Activated gamma-delta T cell treated with anti-CD3 and anti-CD28 coated beads, Interleukin-2, amount 50 U/mL, for 16 hours (primary cell): ENCODE measurements at regions not wholly inside any gene's neighbourhood (a gene's known extent, or its start where the extent isn't known, plus 50 kb on each side); places are given as distances from the start of the nearest gene placed in this dataset.

Source experiments
- DNase-seq: peaks from one replicate; pipeline ENCODE4 v3.0.0-alpha.2; 2020; ENCODE audit warnings: low read depth

DNA sequence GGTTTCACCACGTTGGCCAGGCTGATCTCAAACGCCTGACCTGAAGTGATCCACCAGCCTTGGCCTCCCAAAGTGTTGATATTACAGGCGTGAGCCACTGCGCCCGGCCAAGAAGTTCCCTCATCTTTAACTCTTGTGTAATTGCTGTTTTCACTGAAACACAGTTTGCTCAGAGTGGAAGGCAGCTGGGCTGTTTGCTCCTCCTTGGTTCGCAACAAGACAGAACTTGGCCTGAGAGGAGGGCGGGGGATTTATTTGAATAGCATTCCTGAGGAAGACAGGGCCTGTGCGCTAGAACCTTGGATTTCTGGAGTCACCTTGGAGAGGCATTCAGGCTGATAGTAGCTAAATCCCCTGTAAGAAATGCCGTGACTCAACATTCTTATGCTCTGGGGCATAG is 226.7 kb upstream of the MCTP2 start:
- DNase-seq = no peak

DNA sequence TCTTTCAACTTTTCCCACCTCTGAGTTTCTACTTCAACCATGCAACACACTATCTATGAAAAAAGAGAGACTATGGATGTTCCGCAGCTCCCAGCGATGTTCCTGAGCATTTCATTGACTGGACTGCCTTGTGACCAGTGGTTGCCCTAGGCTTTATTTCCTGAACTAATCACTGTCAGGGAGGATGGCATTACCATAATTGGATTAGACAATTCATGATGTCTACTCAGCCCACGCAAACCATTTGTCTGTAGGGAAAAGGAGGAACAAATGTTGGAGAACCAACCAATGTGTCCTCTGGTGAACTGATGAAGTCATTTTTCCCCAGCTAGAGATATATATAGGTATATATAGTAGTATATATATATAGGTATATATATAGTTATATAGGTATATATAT is 229.3 kb upstream of the MCTP2 start:
- no peak for DNase-seq

DNA sequence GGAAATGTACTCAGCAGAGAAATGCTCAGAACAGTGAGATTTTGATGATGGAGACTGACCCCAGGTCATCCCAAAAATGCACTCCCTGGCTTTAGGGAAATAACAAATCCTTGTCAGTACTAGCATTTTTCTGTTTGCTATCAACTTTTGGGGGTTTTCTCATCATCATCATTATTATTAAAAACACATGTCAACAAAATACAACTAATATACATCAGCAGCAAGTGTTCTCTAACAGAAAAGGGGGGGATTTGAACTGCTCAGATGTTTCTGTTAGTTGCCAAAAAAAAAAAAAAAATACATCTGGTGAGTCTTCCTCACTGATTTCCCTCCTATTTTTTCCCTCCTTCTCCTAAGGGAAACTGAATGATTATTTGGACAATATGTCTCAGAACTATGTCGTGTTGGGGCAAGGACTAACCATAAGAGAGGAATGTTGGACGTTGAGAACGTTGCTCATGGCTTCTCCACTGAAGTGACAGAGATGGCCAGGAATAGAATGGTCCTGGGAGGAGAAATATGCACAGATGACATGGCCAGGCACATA is 230.0 kb upstream of the MCTP2 start:
- no peak for DNase-seq

- no peak for DNase-seq
Measured at GRCh38 chr15:94000606-94001005, 230.8 kb upstream of the MCTP2 start.

- no peak for DNase-seq
Measured at GRCh38 chr15:93997071-93997658, 234.2 kb upstream of the MCTP2 start.

DNA sequence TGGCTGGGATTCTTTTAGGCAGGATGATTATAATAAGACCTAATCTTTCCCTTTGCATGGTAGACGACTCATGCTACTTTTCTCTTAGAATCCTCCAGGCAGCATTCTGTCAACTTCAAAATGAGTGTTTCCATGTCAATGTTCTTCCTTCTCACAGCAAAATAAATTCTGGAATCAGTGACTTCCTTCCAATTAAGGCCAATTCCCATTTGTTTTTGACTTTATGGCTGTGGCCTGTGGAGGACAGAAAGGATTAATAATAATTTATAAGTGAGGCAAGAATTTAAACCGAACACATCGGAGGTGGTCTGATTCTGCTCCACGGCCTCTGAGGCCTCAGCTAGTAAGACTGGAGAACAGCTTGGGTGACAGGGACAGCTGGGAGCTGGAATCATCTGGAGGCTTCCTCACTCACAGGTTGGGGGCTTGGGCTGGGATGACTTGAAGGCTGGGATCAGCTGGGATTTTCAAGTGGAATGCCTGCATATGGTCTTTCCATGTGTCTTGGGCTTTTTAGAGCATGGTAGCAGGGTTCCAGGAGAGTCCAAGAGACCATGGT is 241.8 kb upstream of the MCTP2 start:
- DNase-seq = no peak

- peak; percentile 0 for DNase-seq
Measured at GRCh38 chr15:93987068-93987467, 244.3 kb upstream of the MCTP2 start.

- DNase-seq = no peak
Measured at GRCh38 chr15:93986400-93986984, 244.9 kb upstream of the MCTP2 start.

- DNase-seq = no peak
Measured at GRCh38 chr15:93985925-93986324, 245.4 kb upstream of the MCTP2 start.

- no peak for DNase-seq
Measured at GRCh38 chr15:93985176-93985575, 246.2 kb upstream of the MCTP2 start.

GRCh38 chr15:93983526-93983925 is 247.8 kb upstream of the MCTP2 start:
- no peak for DNase-seq

- no peak for DNase-seq
Measured at GRCh38 chr15:93982226-93982727, 249.1 kb upstream of the MCTP2 start.

GRCh38 chr15:93981706-93982105 is 249.7 kb upstream of the MCTP2 start:
- no peak for DNase-seq

DNA sequence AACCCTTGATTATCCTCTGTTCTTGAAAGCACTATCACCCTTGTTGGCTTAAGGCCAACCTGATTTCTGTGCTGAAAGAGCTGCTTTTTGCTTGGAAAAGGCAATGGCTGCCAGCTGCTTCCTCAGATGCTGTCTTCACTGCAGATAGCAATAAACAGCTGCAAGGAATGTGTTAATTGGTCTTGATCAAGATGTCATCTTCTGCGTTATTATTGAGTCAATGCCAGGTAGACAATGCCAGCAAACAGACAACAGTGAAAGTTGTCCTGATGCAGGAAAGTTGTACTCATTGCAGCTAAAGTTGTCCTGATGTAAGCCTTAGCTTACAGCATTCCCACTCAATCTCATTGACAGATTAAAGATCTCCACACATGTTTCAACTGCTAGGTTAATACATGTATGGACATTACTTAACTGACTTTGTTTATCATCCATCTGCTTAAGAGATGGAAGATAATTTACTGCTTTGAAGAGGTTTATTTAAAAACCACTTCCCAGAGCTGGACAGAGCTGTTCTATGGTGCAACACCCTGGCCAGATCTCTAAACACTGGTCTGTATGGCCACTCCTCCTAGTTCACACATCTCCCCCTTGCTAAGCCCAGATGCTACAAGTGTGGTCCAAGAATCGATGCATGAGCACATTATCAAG is 251.0 kb upstream of the MCTP2 start:
- no peak for DNase-seq

- no peak for DNase-seq
Measured at GRCh38 chr15:93974804-93975481, 256.4 kb upstream of the MCTP2 start.

DNA sequence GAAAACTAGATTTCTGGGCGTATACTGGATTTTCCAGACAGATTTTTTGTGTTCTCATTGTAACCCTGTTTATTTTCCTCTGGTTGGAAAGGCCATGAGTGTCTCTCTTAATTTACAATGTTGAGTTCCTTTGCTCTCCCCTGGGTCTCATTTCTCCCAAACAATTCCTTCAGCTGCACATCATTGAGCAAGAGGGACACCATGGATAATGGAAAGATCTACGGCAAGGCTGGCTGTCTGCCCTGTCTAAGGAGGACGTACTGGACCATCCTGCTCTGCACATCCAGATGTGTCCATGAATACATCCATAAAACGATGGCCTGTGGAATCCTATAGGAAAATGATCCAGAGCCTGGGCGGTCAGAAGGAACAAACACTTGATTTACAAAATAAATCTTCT is 258.1 kb upstream of the MCTP2 start:
- no peak for DNase-seq

- no peak for DNase-seq
Measured at GRCh38 chr15:93968773-93969172, 262.6 kb upstream of the MCTP2 start.

- no peak for DNase-seq
Measured at GRCh38 chr15:93965304-93965908, 266.0 kb upstream of the MCTP2 start.

DNA sequence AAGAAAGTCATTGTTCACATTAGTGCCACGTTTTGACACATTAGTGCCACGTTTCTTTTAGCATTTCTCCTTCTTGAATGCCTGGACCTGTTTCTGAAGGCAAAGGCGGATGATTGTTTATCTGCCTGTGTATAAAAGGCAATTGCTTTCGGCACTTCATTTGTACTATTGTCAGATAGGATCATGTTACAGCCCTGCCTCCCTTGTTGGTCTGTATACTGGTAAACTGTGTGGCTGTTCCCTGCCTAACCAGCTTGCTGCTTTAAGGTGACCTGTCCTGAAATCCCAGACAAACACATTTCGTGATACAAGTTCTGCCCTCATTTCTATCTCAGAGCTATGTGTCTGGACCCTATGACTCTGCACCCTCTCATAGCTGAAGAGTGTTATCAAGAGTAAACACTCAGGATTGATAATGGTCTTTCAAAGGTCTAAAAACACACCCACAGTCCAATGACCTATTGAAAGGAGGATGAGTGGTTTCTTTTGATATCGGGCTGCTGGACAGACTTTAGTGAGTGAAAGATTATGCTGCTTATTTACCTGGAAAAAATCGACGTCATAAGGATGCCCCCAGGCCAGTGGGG is 276.3 kb upstream of the MCTP2 start:
- no peak for DNase-seq

DNA sequence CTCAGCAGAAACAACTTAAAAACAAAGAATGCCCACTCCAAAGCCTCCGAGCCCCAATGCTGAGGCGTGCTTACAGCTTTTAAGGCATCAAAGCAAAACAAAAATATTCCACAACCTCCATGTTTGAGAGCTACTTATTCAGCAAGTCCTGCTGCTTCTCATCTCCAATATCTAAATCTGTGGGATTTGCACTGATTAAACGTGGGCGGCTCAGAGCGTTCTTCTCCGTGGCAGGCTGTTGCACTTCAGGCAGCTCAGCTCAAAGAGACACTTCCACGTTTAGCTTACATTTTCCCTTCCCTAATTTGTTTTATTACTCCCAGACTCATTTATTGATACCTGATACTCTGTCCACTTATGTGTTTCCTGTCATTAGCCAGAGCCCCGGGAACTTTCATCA is 282.6 kb upstream of the MCTP2 start:
- DNase-seq = no peak

GRCh38 chr15:93943586-93943985 is 287.8 kb upstream of the MCTP2 start:
- DNase-seq = no peak

DNA sequence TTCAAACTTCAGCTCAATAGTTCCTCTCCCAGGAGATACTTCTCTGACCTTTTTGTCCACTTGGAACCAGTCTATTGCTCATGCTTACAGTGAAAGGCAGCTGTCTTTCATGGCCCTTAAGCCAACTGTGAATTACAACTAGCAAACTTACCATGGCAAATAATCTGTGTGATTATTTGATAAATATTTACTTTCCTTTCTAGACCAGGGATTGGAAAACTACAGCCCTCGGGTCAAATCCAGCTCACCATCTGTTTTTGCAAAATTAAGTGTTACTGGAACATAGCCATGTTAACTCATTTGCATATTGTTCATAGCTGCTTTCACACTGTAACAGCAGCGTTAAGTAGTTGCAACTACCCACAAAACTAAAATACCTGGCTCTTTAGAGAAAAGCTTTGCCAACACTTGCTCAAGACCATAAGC is 289.1 kb upstream of the MCTP2 start:
- DNase-seq = no peak
